ENCODE measurements at regions not wholly inside any gene's neighbourhood (a gene's known extent, or its start where the extent isn't known, plus 50 kb on each side); places are given as distances from the start of the nearest gene placed in this dataset.
A peak's percentile ranks its signal among the peaks of the same experiment; 100 is the strongest.

- no peak for DNase-seq (ENCODE audit: insufficient read length, low spot score)
- no peak for FAIRE-seq
Observed at GRCh38 chr13:72284791-72285190, 417.8 kb upstream of the DACH1 start.

- DNase-seq (ENCODE audit: insufficient read length, low spot score): no peak
- no peak for FAIRE-seq
Observed at GRCh38 chr13:72261732-72262131, 394.7 kb upstream of the DACH1 start.

- FAIRE-seq: no peak
Observed at GRCh38 chr13:72259528-72259927, 392.5 kb upstream of the DACH1 start.

GRCh38 chr13:72258340-72258981 is 391.5 kb upstream of the DACH1 start:
- no peak for FAIRE-seq
- no peak for DNase-seq (ENCODE audit: insufficient read length, low spot score)

More at GRCh38 chr13:72259528-72259927, 392.5 kb upstream of the DACH1 start:
- no peak for DNase-seq (ENCODE audit: insufficient read length, low spot score)

- DNase-seq (ENCODE audit: insufficient read length, low spot score): peak; percentile 3
- no peak for FAIRE-seq
Observed at GRCh38 chr13:72255908-72256307, 388.9 kb upstream of the DACH1 start.

GRCh38 chr13:72253754-72254153 is 386.8 kb upstream of the DACH1 start:
- no peak for FAIRE-seq

GRCh38 chr13:72246396-72246795 is 379.4 kb upstream of the DACH1 start:
- DNase-seq (ENCODE audit: insufficient read length, low spot score): no peak
- FAIRE-seq: no peak

More at GRCh38 chr13:72253754-72254153, 386.8 kb upstream of the DACH1 start:
- DNase-seq (ENCODE audit: insufficient read length, low spot score): no peak

GRCh38 chr13:72244788-72245187 is 377.8 kb upstream of the DACH1 start:
- DNase-seq (ENCODE audit: insufficient read length, low spot score): no peak
- no peak for FAIRE-seq

GRCh38 chr13:72230131-72230530 is 363.1 kb upstream of the DACH1 start:
- FAIRE-seq (no peak), DNase-seq (ENCODE audit: insufficient read length, low spot score) (no peak)

- no peak for FAIRE-seq
- DNase-seq (ENCODE audit: insufficient read length, low spot score): no peak
Observed at GRCh38 chr13:72229067-72229466, 362.1 kb upstream of the DACH1 start.

GRCh38 chr13:72221276-72221962 is 354.4 kb upstream of the DACH1 start:
- DNase-seq (ENCODE audit: insufficient read length, low spot score): peak; percentile 1
- FAIRE-seq: no peak

GRCh38 chr13:72218966-72219365 is 352.0 kb upstream of the DACH1 start:
- DNase-seq (ENCODE audit: insufficient read length, low spot score) (no peak), FAIRE-seq (no peak)

GRCh38 chr13:72217142-72217541 is 350.1 kb upstream of the DACH1 start:
- DNase-seq (ENCODE audit: insufficient read length, low spot score): no peak
- no peak for FAIRE-seq

GRCh38 chr13:72208112-72208645 is 341.2 kb upstream of the DACH1 start:
- DNase-seq (ENCODE audit: insufficient read length, low spot score): no peak
- FAIRE-seq: no peak

GRCh38 chr13:72205773-72206172 is 338.8 kb upstream of the DACH1 start:
- FAIRE-seq (no peak), DNase-seq (ENCODE audit: insufficient read length, low spot score) (no peak)

GRCh38 chr13:72204291-72204690 is 337.3 kb upstream of the DACH1 start:
- DNase-seq (ENCODE audit: insufficient read length, low spot score) (peak; percentile 2), FAIRE-seq (no peak)

GRCh38 chr13:72201726-72202125 is 334.7 kb upstream of the DACH1 start:
- FAIRE-seq (no peak), DNase-seq (ENCODE audit: insufficient read length, low spot score) (no peak)

- FAIRE-seq (no peak), DNase-seq (ENCODE audit: insufficient read length, low spot score) (no peak)
Observed at GRCh38 chr13:72199640-72200039, 332.6 kb upstream of the DACH1 start.

GRCh38 chr13:72198967-72199560 is 332.1 kb upstream of the DACH1 start:
- DNase-seq (ENCODE audit: insufficient read length, low spot score) (no peak), FAIRE-seq (no peak)

- DNase-seq (ENCODE audit: insufficient read length, low spot score) (no peak), FAIRE-seq (no peak)
Observed at GRCh38 chr13:72198042-72198441, 331.0 kb upstream of the DACH1 start.

- DNase-seq (ENCODE audit: insufficient read length, low spot score): no peak
- no peak for FAIRE-seq
Observed at GRCh38 chr13:72195044-72195704, 328.2 kb upstream of the DACH1 start.

Data from HTR-8/SVneo (cell line).